Ishikawa (cell line): ENCODE measurements at regions not wholly inside any gene's neighbourhood (a gene's known extent, or its start where the extent isn't known, plus 50 kb on each side); places are given as distances from the start of the nearest gene placed in this dataset.

ENCODE experiments used
- CEBPB ChIP-seq: IDR thresholded peaks from 2 replicates; pipeline ENCODE4 v1.6.1; 2012
- FOXM1 ChIP-seq: IDR thresholded peaks from 2 replicates; pipeline ENCODE4 v1.6.1; 2012; ENCODE audit warnings: low read depth, borderline replicate concordance
- NFIC ChIP-seq: IDR thresholded peaks from 2 replicates; pipeline ENCODE4 v1.6.1; 2012
- RAD21 ChIP-seq: IDR thresholded peaks from 2 replicates; pipeline ENCODE4 v1.6.1; 2012; ENCODE audit warnings: low read depth
- TAF1 ChIP-seq: IDR thresholded peaks from 2 replicates; pipeline ENCODE4 v1.6.1; 2012; ENCODE audit warnings: low read depth, mild to moderate bottlenecking
- TCF12 ChIP-seq: IDR thresholded peaks from 2 replicates; pipeline ENCODE4 v1.6.1; 2012; ENCODE audit warnings: low read depth
- TEAD4 ChIP-seq: IDR thresholded peaks from 2 replicates; pipeline ENCODE4 v1.6.1; 2012
- YY1 ChIP-seq: IDR thresholded peaks from 2 replicates; pipeline ENCODE4 v1.6.1; 2012; ENCODE audit warnings: low read depth
- ZBTB7A ChIP-seq: IDR thresholded peaks from 2 replicates; pipeline ENCODE4 v1.6.1; 2012; ENCODE audit warnings: low read depth
- TF ChIP-seq, protein P1 (sequence below): IDR thresholded peaks from 2 replicates; pipeline ENCODE4 v1.6.1; 2012
- TF ChIP-seq, protein P2 (sequence below): IDR thresholded peaks from 2 replicates; pipeline ENCODE4 v1.6.1; 2012
- TF ChIP-seq, protein P3 (sequence below): IDR thresholded peaks from 2 replicates; pipeline ENCODE4 v1.6.1; 2012; ENCODE audit warnings: low read depth, mild to moderate bottlenecking

DNA sequence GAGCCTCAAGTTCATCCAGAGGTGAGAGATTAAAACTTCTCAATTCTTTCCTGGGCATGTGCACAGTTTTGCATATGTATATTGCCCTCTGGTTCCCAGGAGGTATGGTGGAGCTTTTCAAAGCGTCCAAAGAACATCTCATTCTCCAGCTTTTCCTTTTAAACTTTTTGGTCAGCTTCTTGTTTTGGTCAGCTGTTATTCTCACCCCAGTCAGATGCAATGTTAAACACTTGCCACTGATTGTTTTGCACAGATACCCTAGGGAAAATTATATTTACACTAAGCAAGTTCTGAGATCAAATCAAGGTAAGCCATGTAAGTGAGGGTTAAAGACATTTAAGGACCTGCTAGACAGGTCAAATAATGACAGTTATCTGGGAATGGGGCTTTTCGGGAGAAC is 261.3 kb downstream of the EDEM1 start:
- TF ChIP-seq TAF1 = no peak
- TF ChIP-seq ZBTB7A = no peak
- no peak for TF ChIP-seq TEAD4
- TF ChIP-seq TCF12 = no peak
- TF ChIP-seq CEBPB = no peak
- TF ChIP-seq, protein P1, sequence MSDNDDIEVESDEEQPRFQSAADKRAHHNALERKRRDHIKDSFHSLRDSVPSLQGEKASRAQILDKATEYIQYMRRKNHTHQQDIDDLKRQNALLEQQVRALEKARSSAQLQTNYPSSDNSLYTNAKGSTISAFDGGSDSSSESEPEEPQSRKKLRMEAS = no peak
- TF ChIP-seq FOXM1 = no peak
- TF ChIP-seq RAD21 = no peak
- TF ChIP-seq NFIC = no peak
- TF ChIP-seq, protein P2, sequence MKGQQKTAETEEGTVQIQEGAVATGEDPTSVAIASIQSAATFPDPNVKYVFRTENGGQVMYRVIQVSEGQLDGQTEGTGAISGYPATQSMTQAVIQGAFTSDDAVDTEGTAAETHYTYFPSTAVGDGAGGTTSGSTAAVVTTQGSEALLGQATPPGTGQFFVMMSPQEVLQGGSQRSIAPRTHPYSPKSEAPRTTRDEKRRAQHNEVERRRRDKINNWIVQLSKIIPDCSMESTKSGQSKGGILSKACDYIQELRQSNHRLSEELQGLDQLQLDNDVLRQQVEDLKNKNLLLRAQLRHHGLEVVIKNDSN = no peak
- TF ChIP-seq, protein P3, sequence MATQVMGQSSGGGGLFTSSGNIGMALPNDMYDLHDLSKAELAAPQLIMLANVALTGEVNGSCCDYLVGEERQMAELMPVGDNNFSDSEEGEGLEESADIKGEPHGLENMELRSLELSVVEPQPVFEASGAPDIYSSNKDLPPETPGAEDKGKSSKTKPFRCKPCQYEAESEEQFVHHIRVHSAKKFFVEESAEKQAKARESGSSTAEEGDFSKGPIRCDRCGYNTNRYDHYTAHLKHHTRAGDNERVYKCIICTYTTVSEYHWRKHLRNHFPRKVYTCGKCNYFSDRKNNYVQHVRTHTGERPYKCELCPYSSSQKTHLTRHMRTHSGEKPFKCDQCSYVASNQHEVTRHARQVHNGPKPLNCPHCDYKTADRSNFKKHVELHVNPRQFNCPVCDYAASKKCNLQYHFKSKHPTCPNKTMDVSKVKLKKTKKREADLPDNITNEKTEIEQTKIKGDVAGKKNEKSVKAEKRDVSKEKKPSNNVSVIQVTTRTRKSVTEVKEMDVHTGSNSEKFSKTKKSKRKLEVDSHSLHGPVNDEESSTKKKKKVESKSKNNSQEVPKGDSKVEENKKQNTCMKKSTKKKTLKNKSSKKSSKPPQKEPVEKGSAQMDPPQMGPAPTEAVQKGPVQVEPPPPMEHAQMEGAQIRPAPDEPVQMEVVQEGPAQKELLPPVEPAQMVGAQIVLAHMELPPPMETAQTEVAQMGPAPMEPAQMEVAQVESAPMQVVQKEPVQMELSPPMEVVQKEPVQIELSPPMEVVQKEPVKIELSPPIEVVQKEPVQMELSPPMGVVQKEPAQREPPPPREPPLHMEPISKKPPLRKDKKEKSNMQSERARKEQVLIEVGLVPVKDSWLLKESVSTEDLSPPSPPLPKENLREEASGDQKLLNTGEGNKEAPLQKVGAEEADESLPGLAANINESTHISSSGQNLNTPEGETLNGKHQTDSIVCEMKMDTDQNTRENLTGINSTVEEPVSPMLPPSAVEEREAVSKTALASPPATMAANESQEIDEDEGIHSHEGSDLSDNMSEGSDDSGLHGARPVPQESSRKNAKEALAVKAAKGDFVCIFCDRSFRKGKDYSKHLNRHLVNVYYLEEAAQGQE = no peak
- no peak for TF ChIP-seq YY1
